H1 (cell line): ENCODE measurements at regions not wholly inside any gene's neighbourhood (a gene's known extent, or its start where the extent isn't known, plus 50 kb on each side); places are given as distances from the start of the nearest gene placed in this dataset.

Source experiments
- CTCF ChIA-PET: fragments of 300-600 bp; sonication (Branson Sonifier 250); formaldehyde crosslinking; loops from one replicate; lab custom pipeline; 2021; ENCODE audit not compliant: partially characterized antibody; lab: Charles Lee
- POLR2A ChIA-PET: fragments of 300-600 bp; sonication (Branson Sonifier 250); formaldehyde crosslinking; loops from one replicate; lab custom pipeline; 2021; ENCODE audit warnings: inconsistent platforms; ENCODE audit not compliant: partially characterized antibody; lab: Charles Lee
- DNase-seq, 2 experiments: peaks; one replicate each; pipeline versions ENCODE4 v3.0.0 to v3.0.0-alpha.2; 2010 to 2022; ENCODE audit warnings: low spot score in 2 of 2, low read depth in 1 of 2, mixed read lengths in 1 of 2
- FAIRE-seq: peaks from 2 replicates; lab custom pipeline; 2011; peaks lifted over from hg19 to GRCh38; lab: Jason Lieb, UNC
- H2AFZ ChIP-seq: 2 replicates; pipeline ENCODE4 v1.8.1; 2012; ENCODE audit warnings: low read length, inconsistent platforms
- H2AK5ac ChIP-seq: 2 replicates; pipeline ENCODE4 v1.6.1; 2013; ENCODE audit warnings: low read depth, low read length
- H2BK120ac ChIP-seq: replicated peaks from 2 replicates; pipeline ENCODE3; 2013; ENCODE audit warnings: low read depth, low read length, inconsistent platforms
- H2BK12ac ChIP-seq: 2 replicates; pipeline ENCODE4 v1.6.1; 2013; ENCODE audit warnings: low read depth, low read length
- H2BK15ac ChIP-seq: 2 replicates; pipeline ENCODE4 v1.6.1; 2013; ENCODE audit warnings: low read length
- H2BK20ac ChIP-seq: 2 replicates; pipeline ENCODE4 v1.6.1; 2013; ENCODE audit warnings: low read length
- H2BK5ac ChIP-seq: 2 replicates; pipeline ENCODE4 v1.6.1; 2013; ENCODE audit warnings: low read depth, low read length
- H3K14ac ChIP-seq: 2 replicates; pipeline ENCODE4 v1.6.1; 2013; ENCODE audit warnings: inconsistent platforms; ENCODE audit not compliant: insufficient read length
- H3K18ac ChIP-seq: 2 replicates; pipeline ENCODE4 v1.6.1; 2013; ENCODE audit warnings: low read length; ENCODE audit errors: extremely low read depth
- H3K23ac ChIP-seq: 2 replicates; pipeline ENCODE4 v1.6.1; 2013; ENCODE audit warnings: inconsistent platforms; ENCODE audit not compliant: insufficient read length
- H3K23me2 ChIP-seq: 2 replicates; pipeline ENCODE4 v1.6.1; 2013; ENCODE audit warnings: low read depth, low read length
- H3K27ac ChIP-seq: 2 replicates; pipeline ENCODE4 v1.6.1; 2011; ENCODE audit warnings: low read depth, low read length, inconsistent platforms
- H3K27me3 ChIP-seq, 4 experiments: replicated peaks in 1 of 4; 1 replicate in 1 of 4; 2 replicates in 3 of 4; pipeline versions ENCODE4 v1.6.1 to v1.8.1; 2011 to 2013; ENCODE audit warnings: low read length in 3 of 4, mild to moderate bottlenecking in 3 of 4, inconsistent platforms in 2 of 4, mixed read lengths in 2 of 4, moderate library complexity in 1 of 4; ENCODE audit not compliant: control insufficient read depth in 3 of 4, insufficient read depth in 3 of 4; ENCODE audit errors: extremely low read depth in 1 of 4
- H3K36me3 ChIP-seq, 4 experiments: 2 replicates each; pipeline versions ENCODE4 v1.6.1 to v1.8.1; 2011 to 2013; ENCODE audit warnings: mild to moderate bottlenecking in 4 of 4, low read length in 3 of 4, moderate library complexity in 2 of 4, control low read depth in 1 of 4, inconsistent platforms in 1 of 4; ENCODE audit not compliant: insufficient read depth in 4 of 4, control insufficient read depth in 2 of 4
- H3K4ac ChIP-seq: replicated peaks from 2 replicates; pipeline ENCODE3; 2013; ENCODE audit warnings: low read length, low read depth, mixed read lengths, inconsistent platforms; ENCODE audit not compliant: insufficient read length
- H3K4me1 ChIP-seq, 4 experiments: replicated peaks in 1 of 4; 1 replicate in 1 of 4; 2 replicates in 3 of 4; pipeline versions ENCODE4 v1.6.1 to v1.8.1; 2011 to 2013; ENCODE audit warnings: low read length in 3 of 4, inconsistent platforms in 2 of 4, mixed read lengths in 1 of 4; ENCODE audit not compliant: insufficient read depth in 4 of 4, control insufficient read depth in 3 of 4
- H3K4me2 ChIP-seq, 2 experiments: 2 replicates each; pipeline versions ENCODE4 v1.6.1 to v1.8.1; 2011 to 2013; ENCODE audit warnings: low read depth in 2 of 2, low read length in 2 of 2, control low read depth in 1 of 2, inconsistent platforms in 1 of 2, mild to moderate bottlenecking in 1 of 2; ENCODE audit not compliant: insufficient read depth in 1 of 2
- H3K4me3 ChIP-seq, 4 experiments: fragments of 200-600, 300-600 bp in 1 of 4; sonication (generic), shearing (Covaris generic), sonication (Bioruptor Twin) in 1 of 4; 2 replicates each; pipeline versions ENCODE4 v1.5.1 to v1.8.1; 2011 to 2016; ENCODE audit warnings: low read length in 4 of 4, low read depth in 3 of 4, control low read depth in 2 of 4, inconsistent platforms in 2 of 4, mild to moderate bottlenecking in 2 of 4, mixed read lengths in 1 of 4, moderate library complexity in 1 of 4; ENCODE audit not compliant: insufficient read depth in 2 of 4; ENCODE audit errors: extremely low read depth in 1 of 4
- H3K56ac ChIP-seq: replicated peaks from 2 replicates; pipeline ENCODE3; 2013; ENCODE audit warnings: low read depth, mild to moderate bottlenecking, mixed read lengths, low read length, inconsistent platforms; ENCODE audit not compliant: insufficient read length
- H3K79me1 ChIP-seq: 2 replicates; pipeline ENCODE4 v1.6.1; 2013; ENCODE audit warnings: low read depth, low read length, control low read depth
- H3K79me2 ChIP-seq, 2 experiments: 2 replicates each; pipeline versions ENCODE4 v1.6.1 to v1.8.1; 2012 to 2013; ENCODE audit warnings: low read length in 2 of 2, mild to moderate bottlenecking in 2 of 2, inconsistent platforms in 1 of 2; ENCODE audit not compliant: insufficient read depth in 2 of 2, control insufficient read depth in 1 of 2
- H3K9ac ChIP-seq, 4 experiments: replicated peaks in 1 of 4; 1 replicate in 1 of 4; 2 replicates in 3 of 4; pipeline versions ENCODE4 v1.6.1 to v1.8.1; 2011 to 2013; ENCODE audit warnings: low read depth in 3 of 4, low read length in 3 of 4, control low read depth in 2 of 4, mild to moderate bottlenecking in 2 of 4, moderate library complexity in 2 of 4, inconsistent platforms in 1 of 4; ENCODE audit errors: extremely low read depth in 1 of 4
- H3K9me3 ChIP-seq, 2 experiments: 2 replicates each; pipeline versions ENCODE4 v1.6.1 to v1.8.1; 2012 to 2013; ENCODE audit warnings: mild to moderate bottlenecking in 2 of 2, moderate library complexity in 2 of 2, control low read depth in 1 of 2, inconsistent platforms in 1 of 2, low read depth in 1 of 2, low read length in 1 of 2, mixed read lengths in 1 of 2; ENCODE audit not compliant: insufficient read depth in 2 of 2
- H4K20me1 ChIP-seq, 2 experiments: replicated peaks in 1 of 2; 2 replicates each; pipeline versions ENCODE3 to v1.8.1; 2011 to 2013; ENCODE audit warnings: inconsistent platforms in 2 of 2, low read length in 2 of 2, mild to moderate bottlenecking in 1 of 2; ENCODE audit not compliant: insufficient read depth in 2 of 2, control insufficient read depth in 1 of 2
- H4K5ac ChIP-seq: 2 replicates; pipeline ENCODE4 v1.6.1; 2013; ENCODE audit warnings: low read length, low read depth, mixed read lengths, inconsistent platforms; ENCODE audit not compliant: insufficient read length
- H4K8ac ChIP-seq: 2 replicates; pipeline ENCODE4 v1.8.0; 2013; ENCODE audit warnings: mild to moderate bottlenecking, moderate library complexity, low read length, inconsistent platforms; ENCODE audit not compliant: insufficient read depth; ENCODE audit errors: extremely low read depth
- H4K91ac ChIP-seq: replicated peaks from 2 replicates; pipeline ENCODE3; 2013; ENCODE audit warnings: low read length, mixed read lengths, inconsistent platforms; ENCODE audit not compliant: insufficient read length
- CBX8 ChIP-seq: fragments of 300-800, 300-1000 bp; sonication (generic); IDR thresholded peaks from 2 replicates; pipeline ENCODE4 v1.7.1; 2016; ENCODE audit warnings: low read depth, low read length, borderline replicate concordance
- CREB1 ChIP-seq: IDR thresholded peaks from 2 replicates; pipeline ENCODE4 v1.6.1; 2012; ENCODE audit warnings: inconsistent platforms
- JUND ChIP-seq: IDR thresholded peaks from 2 replicates; pipeline ENCODE4 v1.6.1; 2011; ENCODE audit warnings: mild to moderate bottlenecking, improper control_type of control experiment, low read length
- KDM4A ChIP-seq: IDR thresholded peaks from one replicate; pipeline ENCODE4 v1.7.1; 2012; ENCODE audit warnings: low read depth, mild to moderate bottlenecking, moderate library complexity, low read length, inconsistent platforms; ENCODE audit not compliant: severe bottlenecking
- MAFK ChIP-seq: IDR thresholded peaks from 2 replicates; pipeline ENCODE4 v1.6.1; 2012; ENCODE audit warnings: low read depth, mild to moderate bottlenecking, improper control_type of control experiment, low read length
- NANOG ChIP-seq: IDR thresholded peaks from 2 replicates; pipeline ENCODE4 v1.6.1; 2011; ENCODE audit warnings: low read length, low read depth, mild to moderate bottlenecking, inconsistent platforms; ENCODE audit not compliant: insufficient read depth, poor library complexity, severe bottlenecking
- RBBP5 ChIP-seq: IDR thresholded peaks from 2 replicates; pipeline ENCODE4 v1.7.1; 2012; ENCODE audit warnings: low read depth, mild to moderate bottlenecking, inconsistent platforms, low read length, moderate library complexity, borderline replicate concordance
- SAP30 ChIP-seq: fragments of 300-600 bp; sonication (generic); IDR thresholded peaks from 2 replicates; pipeline ENCODE4 v1.7.1; 2012; ENCODE audit warnings: low read length, moderate library complexity, mild to moderate bottlenecking, inconsistent platforms; ENCODE audit not compliant: insufficient read depth, insufficient replicate concordance
- SIX5 ChIP-seq: IDR thresholded peaks from 2 replicates; pipeline ENCODE4 v1.6.1; 2011; ENCODE audit warnings: mild to moderate bottlenecking, low read depth, low read length
- SRF ChIP-seq: IDR thresholded peaks from 2 replicates; pipeline ENCODE4 v1.6.1; 2011; ENCODE audit warnings: mild to moderate bottlenecking, low read depth, low read length, moderate library complexity
- TEAD4 ChIP-seq: IDR thresholded peaks from 2 replicates; pipeline ENCODE4 v1.6.1; 2012; ENCODE audit warnings: low read depth, low read length, inconsistent platforms, mixed read lengths
- USF2 ChIP-seq: IDR thresholded peaks from 2 replicates; pipeline ENCODE4 v1.6.1; 2011; ENCODE audit warnings: low read length, improper control_type of control experiment
- WGBS, 2 experiments: shearing (Covaris generic) in 1 of 2; methylation state at CpG; one replicate each; pipeline versions ENCODE4 v1.1.6 to v1.1.7; 2013 to 2015; ENCODE audit warnings: low lambda C conversion rate in 2 of 2, mixed read lengths in 2 of 2, inconsistent platforms in 1 of 2, low coverage in 1 of 2, missing lambda C conversion rate in 1 of 2; ENCODE audit not compliant: insufficient replicate concordance in 2 of 2, insufficient coverage in 1 of 2, insufficient read length in 1 of 2; ENCODE audit errors: extremely low coverage in 1 of 2, missing lambda C conversion rate in 1 of 2; 5-methylcytosine and 5-hydroxymethylcytosine counted together

- Histone ChIP-seq H4K20me1 (no peaks in the 10 kb centered on the region), H3K27me3 (no peaks in the 10 kb centered on the region), H3K79me2 (no peaks in the 10 kb centered on the region), H3K4me1 (peaks cover 0 to 10% (median 7%) of the 10 kb centered on the region in 4 experiments; a peak in 4 of 7 replicates), H4K5ac (no peak overlapping the region), H2AFZ (no peak overlapping the region), H3K79me1 (no peaks in the 10 kb centered on the region), H3K4me3 (no peak overlapping the region), H3K56ac (no peak overlapping the region), H3K4me2 (no peak overlapping the region), H3K18ac (peak overlapping the region; percentile 20; the same call in 1 of the 2 replicates), H2BK20ac (peak overlapping the region; percentile 82; the same call in 1 of the 2 replicates), H3K9ac (no peak overlapping the region), H3K36me3 (peaks cover 0 to 5% (median 0%) of the 10 kb centered on the region in 4 experiments; a peak in 1 of 8 replicates), H2BK15ac (no peak overlapping the region), H3K27ac (no peak overlapping the region), H4K8ac (no peak overlapping the region), H2BK12ac (no peak overlapping the region), H3K14ac (no peak overlapping the region), H3K23me2 (no peaks in the 10 kb centered on the region), H3K4ac (no peak overlapping the region), H2BK5ac (peak overlapping the region; percentile 62; the same call in 1 of the 2 replicates), H3K9me3 (peaks cover 10 to 11% of the 10 kb centered on the region in 2 experiments; a peak in 3 of 4 replicates), H3K23ac (no peak overlapping the region), H4K91ac (peak overlapping the region; percentile 35), H2AK5ac (no peak overlapping the region; the same call in 1 of the 2 replicates), H2BK120ac (peak overlapping the region; percentile 23)
- CTCF ChIA-PET, result interaction anchor here (0.5 to 3.5 kb wide), 41 partner anchors 9 to 1502 kb away, joined by 3 to 20 read pairs (median 4); no protein-coding TSS in a partner anchor
- DNase-seq (no peak), FAIRE-seq (no peak)
- WGBS, 2 experiments, result 96% methylated on average over 6 of the region's 6 CpGs; no CpG with 5 or more reads in 1 of the 2 experiments
- POLR2A ChIA-PET, result interaction anchor here (0.6 to 0.8 kb wide), 2 partner anchors 194 to 572 kb away, joined by 3 read pairs; no protein-coding TSS in a partner anchor
- TF ChIP-seq SAP30, result no peak
- TF ChIP-seq RBBP5, result no peak
- no peak for TF ChIP-seq KDM4A
- no peak for TF ChIP-seq SIX5
- no peak for TF ChIP-seq MAFK
- no peak for TF ChIP-seq SRF
- no peak for TF ChIP-seq CBX8
- TF ChIP-seq JUND, result no peak
- TF ChIP-seq NANOG, result no peak
- TF ChIP-seq CREB1, result no peak
- no peak for TF ChIP-seq TEAD4
- no peak for TF ChIP-seq USF2
Measured at GRCh38 chr9:119967867-119968535, 598.8 kb upstream of the BRINP1 start.
